ENCODE measurements at regions not wholly inside any gene's neighbourhood (a gene's known extent, or its start where the extent isn't known, plus 50 kb on each side); places are given as distances from the start of the nearest gene placed in this dataset.
"Not testable (repeated sequence)": the region's sequence is repeated elsewhere in the genome, so short reads cannot be mapped to it uniquely, and the experiment has no call there.

DNA sequence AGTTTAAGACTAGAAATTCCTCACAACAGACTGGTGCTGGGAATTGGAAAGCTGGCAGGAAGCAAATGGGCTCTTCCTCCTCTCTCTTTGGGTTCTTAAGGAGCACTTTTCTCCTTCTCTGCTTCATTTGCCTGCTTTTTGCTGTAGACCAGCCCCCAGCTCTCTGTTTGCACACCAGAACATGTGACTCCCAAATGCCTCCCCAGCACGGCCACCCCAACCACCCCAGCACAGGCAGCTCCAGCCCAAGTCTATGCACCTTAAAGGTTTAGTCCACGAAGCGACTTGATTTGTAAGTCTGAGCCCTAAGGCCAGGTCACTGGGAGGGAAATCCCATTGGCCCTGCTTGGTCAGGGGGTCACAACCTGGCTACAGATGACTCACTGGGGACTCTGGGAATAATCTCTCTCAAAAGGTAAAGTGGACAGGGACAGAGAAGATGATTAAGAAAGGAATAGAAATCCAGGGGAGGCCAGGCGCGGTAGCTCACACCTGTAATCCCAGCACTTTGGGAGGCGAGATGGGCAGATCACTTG lies 377.8 kb upstream of the PROK2 start:
- Histone ChIP-seq H3K4me3 (ENCODE audit: insufficient read depth, low read length, poor library complexity, severe bottlenecking) (no peak overlapping the region), H3K79me2 (ENCODE audit: insufficient read depth, low read length) (no peaks in the 10 kb centered on the region), H3K4me2 (ENCODE audit: low read depth, low read length, poor library complexity, severe bottlenecking) (no peak overlapping the region), H3F3A (ENCODE audit: insufficient read depth) (peaks cover 3% of the 10 kb centered on the region; the same call in 1 of the 2 replicates), H3K27me3 (ENCODE audit: low read length) (no peaks in the 10 kb centered on the region), H3K27ac (ENCODE audit: low read depth, low read length) (no peak overlapping the region), H3K9me3 (ENCODE audit: insufficient read depth, low read length) (no peaks in the 10 kb centered on the region), H3K9ac (ENCODE audit: low read length) (no peak overlapping the region), H3K9me2 (replicated peaks; ENCODE audit: insufficient read depth, low read length) (no peaks in the 10 kb centered on the region), H2AFZ (ENCODE audit: low read depth, low read length, severe bottlenecking) (no peak overlapping the region), H4K20me1 (ENCODE audit: low read depth, low read length) (no peaks in the 10 kb centered on the region), H3K36me3 (ENCODE audit: low read length) (no peaks in the 10 kb centered on the region)
- TF ChIP-seq, protein P1, sequence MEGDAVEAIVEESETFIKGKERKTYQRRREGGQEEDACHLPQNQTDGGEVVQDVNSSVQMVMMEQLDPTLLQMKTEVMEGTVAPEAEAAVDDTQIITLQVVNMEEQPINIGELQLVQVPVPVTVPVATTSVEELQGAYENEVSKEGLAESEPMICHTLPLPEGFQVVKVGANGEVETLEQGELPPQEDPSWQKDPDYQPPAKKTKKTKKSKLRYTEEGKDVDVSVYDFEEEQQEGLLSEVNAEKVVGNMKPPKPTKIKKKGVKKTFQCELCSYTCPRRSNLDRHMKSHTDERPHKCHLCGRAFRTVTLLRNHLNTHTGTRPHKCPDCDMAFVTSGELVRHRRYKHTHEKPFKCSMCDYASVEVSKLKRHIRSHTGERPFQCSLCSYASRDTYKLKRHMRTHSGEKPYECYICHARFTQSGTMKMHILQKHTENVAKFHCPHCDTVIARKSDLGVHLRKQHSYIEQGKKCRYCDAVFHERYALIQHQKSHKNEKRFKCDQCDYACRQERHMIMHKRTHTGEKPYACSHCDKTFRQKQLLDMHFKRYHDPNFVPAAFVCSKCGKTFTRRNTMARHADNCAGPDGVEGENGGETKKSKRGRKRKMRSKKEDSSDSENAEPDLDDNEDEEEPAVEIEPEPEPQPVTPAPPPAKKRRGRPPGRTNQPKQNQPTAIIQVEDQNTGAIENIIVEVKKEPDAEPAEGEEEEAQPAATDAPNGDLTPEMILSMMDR (IDR thresholded peaks at IDR 0.05; ENCODE audit: insufficient read depth, low read length, poor library complexity, severe bottlenecking), result no peak
- TF ChIP-seq EZH2phosphoT487 (conservative IDR thresholded peaks at IDR 0.05; ENCODE audit: low read length), result no peak

DNA sequence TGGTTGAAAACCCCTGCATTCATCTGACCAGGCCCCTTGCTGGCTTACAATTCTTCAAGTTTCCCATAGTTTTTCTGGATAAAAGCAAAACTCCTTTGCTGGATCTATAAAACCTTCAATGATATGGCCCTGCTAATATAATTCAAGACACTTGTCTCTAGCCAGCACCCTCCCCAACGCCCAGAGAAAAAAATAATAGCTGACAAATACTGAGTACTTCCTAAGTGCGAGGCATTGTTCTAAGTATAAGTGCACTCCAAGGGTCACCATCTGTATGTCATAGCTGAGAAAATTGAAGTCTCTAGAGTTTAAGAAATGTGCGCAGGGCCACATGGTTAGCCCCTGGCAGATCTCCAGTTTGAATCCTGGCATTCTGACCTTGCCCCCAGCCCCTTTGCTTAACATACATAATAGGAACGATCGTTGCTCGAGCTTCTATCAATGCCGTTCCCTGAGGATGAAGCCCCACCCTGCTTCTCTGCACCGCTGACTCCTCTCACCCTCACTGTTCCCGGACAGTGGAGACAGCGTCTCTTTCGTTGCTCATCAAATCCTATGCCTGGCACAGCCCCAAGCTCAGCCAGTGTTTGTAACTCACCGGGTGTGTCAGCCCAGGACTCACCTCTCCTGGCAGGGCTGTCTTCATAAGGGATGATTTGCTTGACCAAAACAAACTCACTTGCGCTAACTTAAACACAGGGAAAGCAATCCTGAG lies 377.1 kb upstream of the PROK2 start:
- Histone ChIP-seq H3K36me3 (ENCODE audit: low read length) (no peaks in the 10 kb centered on the region), H3F3A (ENCODE audit: insufficient read depth) (peaks cover 3% of the 10 kb centered on the region; the same call in 1 of the 2 replicates), H3K27ac (ENCODE audit: low read depth, low read length) (no peak overlapping the region), H2AFZ (ENCODE audit: low read depth, low read length, severe bottlenecking) (no peak overlapping the region), H3K4me2 (ENCODE audit: low read depth, low read length, poor library complexity, severe bottlenecking) (no peak overlapping the region), H4K20me1 (ENCODE audit: low read depth, low read length) (no peaks in the 10 kb centered on the region), H3K9ac (ENCODE audit: low read length) (no peak overlapping the region), H3K9me3 (ENCODE audit: insufficient read depth, low read length) (no peaks in the 10 kb centered on the region), H3K9me2 (replicated peaks; ENCODE audit: insufficient read depth, low read length) (no peaks in the 10 kb centered on the region), H3K4me3 (ENCODE audit: insufficient read depth, low read length, poor library complexity, severe bottlenecking) (no peak overlapping the region), H3K27me3 (ENCODE audit: low read length) (no peaks in the 10 kb centered on the region), H3K79me2 (ENCODE audit: insufficient read depth, low read length) (no peaks in the 10 kb centered on the region)
- TF ChIP-seq, protein P1 (IDR thresholded peaks at IDR 0.05; ENCODE audit: insufficient read depth, low read length, poor library complexity, severe bottlenecking), result no peak
- TF ChIP-seq EZH2phosphoT487 (conservative IDR thresholded peaks at IDR 0.05; ENCODE audit: low read length), result no peak

DNA sequence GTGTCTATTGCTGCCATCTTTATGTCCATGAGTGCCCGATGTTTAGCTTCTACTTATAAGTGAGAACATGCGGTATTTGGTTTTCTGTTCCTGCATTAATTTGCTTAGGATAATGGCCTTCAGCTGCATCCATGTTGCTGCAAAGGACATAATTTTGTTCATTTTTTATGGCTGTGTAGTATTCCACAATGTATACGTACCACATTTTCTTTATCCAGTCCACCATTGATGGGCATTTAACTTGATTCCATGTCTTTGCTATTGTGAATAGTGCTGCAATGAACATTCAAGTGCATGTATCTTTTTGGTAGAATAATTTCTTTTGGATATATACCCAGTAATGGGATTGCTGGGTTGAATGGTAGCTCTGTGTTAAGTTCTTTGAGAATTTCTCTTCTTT lies 376.3 kb upstream of the PROK2 start:
- H3K9me3 ChIP-seq (ENCODE audit: insufficient read depth, low read length); H3F3A ChIP-seq (ENCODE audit: insufficient read depth); H3K9me2 ChIP-seq (replicated peaks; ENCODE audit: insufficient read depth, low read length); H3K79me2 ChIP-seq (ENCODE audit: insufficient read depth, low read length); H3K36me3 ChIP-seq (ENCODE audit: low read length); H2AFZ ChIP-seq (ENCODE audit: low read depth, low read length, severe bottlenecking); H3K27ac ChIP-seq (ENCODE audit: low read depth, low read length); H3K4me2 ChIP-seq (ENCODE audit: low read depth, low read length, poor library complexity, severe bottlenecking); H4K20me1 ChIP-seq (ENCODE audit: low read depth, low read length); H3K4me3 ChIP-seq (ENCODE audit: insufficient read depth, low read length, poor library complexity, severe bottlenecking); H3K27me3 ChIP-seq (ENCODE audit: low read length); H3K9ac ChIP-seq (ENCODE audit: low read length): not testable (repeated sequence)

DNA sequence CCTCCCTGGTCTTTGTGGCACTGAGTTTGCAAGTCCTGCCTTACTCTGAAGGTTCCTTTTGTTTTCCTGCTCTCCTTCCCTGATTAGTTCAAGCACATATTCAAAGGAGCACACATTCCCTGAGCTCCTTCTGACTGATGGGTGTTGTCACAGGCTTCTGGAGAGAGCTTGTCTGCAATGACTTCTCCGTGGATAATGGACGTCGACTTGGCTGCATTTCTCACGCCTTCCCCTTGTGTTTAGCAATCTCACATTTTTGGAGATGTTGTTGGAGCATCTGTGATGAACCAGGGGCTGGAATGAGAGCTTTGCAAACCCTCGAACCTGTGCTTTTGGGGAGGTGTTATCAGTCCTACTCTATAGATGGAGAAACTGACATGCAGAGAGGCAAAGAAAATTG lies 375.4 kb upstream of the PROK2 start:
- H3K79me2 ChIP-seq (ENCODE audit: insufficient read depth, low read length), result no peaks in the 10 kb centered on the region
- H3K4me2 ChIP-seq (ENCODE audit: low read depth, low read length, poor library complexity, severe bottlenecking), result no peak overlapping the region
- H3K9me2 ChIP-seq (replicated peaks; ENCODE audit: insufficient read depth, low read length), result no peaks in the 10 kb centered on the region
- H3F3A ChIP-seq (ENCODE audit: insufficient read depth), result peaks cover 3% of the 10 kb centered on the region; the same call in 1 of the 2 replicates
- no peaks in the 10 kb centered on the region for H4K20me1 ChIP-seq (ENCODE audit: low read depth, low read length)
- H3K9me3 ChIP-seq (ENCODE audit: insufficient read depth, low read length), result no peaks in the 10 kb centered on the region
- no peaks in the 10 kb centered on the region for H3K36me3 ChIP-seq (ENCODE audit: low read length)
- no peak overlapping the region for H3K27ac ChIP-seq (ENCODE audit: low read depth, low read length)
- no peak overlapping the region for H3K4me3 ChIP-seq (ENCODE audit: insufficient read depth, low read length, poor library complexity, severe bottlenecking)
- H3K27me3 ChIP-seq (ENCODE audit: low read length), result no peaks in the 10 kb centered on the region
- no peak overlapping the region for H3K9ac ChIP-seq (ENCODE audit: low read length)
- TF ChIP-seq, protein P1 (IDR thresholded peaks at IDR 0.05; ENCODE audit: insufficient read depth, low read length, poor library complexity, severe bottlenecking), result no peak
- H2AFZ ChIP-seq (ENCODE audit: low read depth, low read length, severe bottlenecking), result no peak overlapping the region

Measured in SU-DHL-6 (cell line).